ACHN (cell line): ENCODE measurements at regions not wholly inside any gene's neighbourhood (a gene's known extent, or its start where the extent isn't known, plus 50 kb on each side); places are given as distances from the start of the nearest gene placed in this dataset.

Experiments used
- DNase-seq: peaks from one replicate; pipeline ENCODE4 v3.0.0-alpha.2; 2015
- in situ Hi-C: cut with HindIII; loops from 2 replicates; pipeline ENCODE4 v1.10.0; 2017; ENCODE audit warnings: low sequenced_read_pairs, low pct_ligation_motif_present, low pct_unique_long_range_greater_than_20kb

DNA sequence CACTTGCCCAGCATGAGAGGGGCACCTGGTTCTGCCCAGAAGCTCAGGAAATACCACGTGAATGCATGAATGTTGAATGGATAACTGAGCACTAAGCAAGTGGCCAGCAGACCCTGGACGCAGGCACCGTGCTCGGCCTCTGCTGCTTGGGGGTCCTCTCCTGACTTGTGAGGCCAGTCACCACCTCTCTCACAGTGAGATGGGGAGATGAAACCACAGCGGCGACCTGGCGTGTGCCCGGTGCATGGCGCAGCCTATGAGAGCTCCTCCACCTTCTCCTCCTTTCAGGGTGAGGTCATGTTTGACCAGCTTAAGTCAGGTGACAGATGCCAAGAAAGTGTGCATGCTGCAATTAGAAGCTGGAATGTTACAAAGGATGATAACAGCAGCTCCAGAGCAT, 75.5 kb downstream of the HMX1 start:
- no peak for DNase-seq
- in situ Hi-C loops, result no loop called here

DNA sequence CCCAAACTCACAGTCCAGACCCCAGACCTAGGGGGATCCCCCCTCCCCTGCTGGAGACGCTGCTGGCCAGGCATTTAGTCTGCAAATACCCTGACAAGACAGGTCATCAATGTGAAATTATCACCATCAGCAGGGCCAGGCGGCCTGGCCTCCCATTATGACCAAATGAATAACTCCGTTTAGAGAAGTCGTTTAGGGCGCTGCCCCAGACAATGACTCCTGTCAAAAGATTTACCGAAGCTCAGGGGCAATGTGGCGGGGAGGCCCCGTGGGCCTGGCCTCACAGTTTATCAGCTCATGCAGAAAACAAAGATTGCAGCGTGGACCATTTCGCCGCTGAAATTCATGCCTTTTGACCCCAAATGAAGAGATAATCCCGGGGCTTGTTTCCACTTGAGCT, 76.5 kb downstream of the HMX1 start:
- in situ Hi-C loops, result no loop called here
- no peak for DNase-seq

DNA sequence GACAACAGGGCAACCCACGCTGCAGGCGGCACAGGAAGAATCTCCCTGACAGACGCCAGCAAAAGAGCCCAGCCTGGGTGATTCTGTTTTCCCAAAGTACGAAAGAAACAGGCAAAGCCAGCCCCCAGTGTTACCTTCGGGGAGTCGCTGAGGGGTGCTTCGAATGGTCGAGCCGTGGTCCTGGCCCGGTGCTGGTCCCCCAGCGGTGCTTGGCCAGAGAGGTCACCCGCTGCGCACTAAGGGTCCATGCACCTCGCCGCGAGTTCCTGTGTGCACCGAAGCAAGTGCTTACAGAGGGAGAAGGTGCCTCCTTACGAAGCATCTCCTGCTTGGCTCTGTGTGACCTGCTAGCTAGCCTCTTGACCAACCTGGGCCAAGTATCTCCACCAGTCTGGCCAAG, 77.1 kb downstream of the HMX1 start:
- in situ Hi-C loops, result no loop called here
- DNase-seq, result no peak

DNA sequence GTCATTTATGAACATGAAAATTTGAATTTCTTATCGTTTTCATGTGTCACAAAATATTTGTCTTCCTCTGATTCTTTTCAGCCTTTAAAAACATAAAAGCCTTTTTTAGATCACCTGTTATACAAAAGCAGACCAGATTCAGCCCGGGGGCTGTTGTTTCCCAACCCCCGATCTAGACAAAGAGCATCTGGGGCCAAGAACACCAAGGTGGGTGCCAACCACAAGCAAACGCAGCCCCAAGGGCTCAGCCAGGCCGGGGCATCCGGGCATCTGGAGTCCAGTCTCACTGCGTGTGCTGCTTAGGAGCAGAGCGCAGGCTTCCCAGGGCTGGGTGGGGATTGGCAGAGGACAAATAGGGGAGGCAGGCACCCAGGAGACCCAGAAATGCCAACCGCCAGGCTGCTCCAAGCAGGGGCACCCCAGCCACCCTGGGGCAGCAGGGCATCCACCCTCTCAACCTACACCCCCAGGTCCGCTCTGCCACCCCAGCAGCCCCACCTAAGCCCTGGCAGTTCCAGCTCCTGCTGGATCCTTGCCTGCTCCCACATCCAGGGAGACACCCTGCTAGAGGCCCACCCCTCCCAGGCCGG, 78.0 kb downstream of the HMX1 start:
- DNase-seq, result no peak
- in situ Hi-C loops, result no loop called here

DNA sequence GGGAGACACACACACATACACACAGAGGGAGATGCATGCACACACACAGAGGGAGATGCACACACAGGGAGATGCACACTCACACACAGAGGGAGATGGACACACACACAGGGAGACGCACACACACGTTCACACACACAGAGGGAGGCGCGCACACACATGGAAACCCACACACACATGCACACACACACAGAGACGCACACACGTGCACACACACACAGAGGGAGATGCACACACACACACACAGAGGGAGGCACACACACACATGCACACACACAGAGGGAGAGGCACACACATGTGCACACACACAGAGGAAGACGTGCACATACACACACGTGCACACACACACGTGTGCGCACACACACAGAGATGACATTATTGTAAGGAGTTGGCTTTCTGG, 79.1 kb downstream of the HMX1 start:
- no peak for DNase-seq
- in situ Hi-C loops, result no loop called here

DNA sequence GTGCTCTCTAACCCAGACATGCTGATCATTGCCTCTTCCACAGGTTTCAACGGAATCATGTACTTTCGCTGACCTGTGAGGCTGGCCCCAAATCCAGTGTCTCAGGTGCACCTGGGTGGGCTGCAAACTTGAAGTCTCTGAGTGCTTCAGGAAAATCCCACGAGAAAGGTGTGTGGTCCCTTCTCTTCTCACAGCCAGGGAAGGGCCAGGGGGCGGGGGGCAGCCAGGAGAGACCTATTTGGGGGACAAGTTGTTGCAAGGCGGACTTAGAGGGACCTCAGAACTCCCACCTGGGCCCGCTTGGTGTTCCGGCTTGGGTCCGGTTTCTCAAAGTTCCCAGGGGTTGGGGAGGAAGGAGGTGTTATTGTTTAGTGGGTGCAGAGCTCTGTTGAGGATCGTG, 80.0 kb downstream of the HMX1 start:
- no peak for DNase-seq
- in situ Hi-C loops, result no loop called here

DNA sequence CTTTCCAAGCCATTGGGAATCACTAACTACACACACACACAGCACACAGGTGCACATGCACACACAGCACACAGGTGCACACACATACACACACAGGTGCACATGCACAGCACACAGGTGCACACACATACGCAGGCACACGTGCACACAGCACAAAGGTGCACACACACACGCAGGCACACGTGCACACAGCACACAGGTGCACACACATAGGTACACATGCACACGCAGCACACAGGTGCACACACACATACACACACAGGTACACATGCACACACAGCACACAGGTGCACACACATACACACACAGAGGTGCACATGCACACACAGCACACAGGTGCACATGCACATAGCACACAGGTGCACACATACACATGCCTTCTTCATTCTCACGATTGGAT, 80.9 kb downstream of the HMX1 start:
- in situ Hi-C loops, result no loop called here
- no peak for DNase-seq

DNA sequence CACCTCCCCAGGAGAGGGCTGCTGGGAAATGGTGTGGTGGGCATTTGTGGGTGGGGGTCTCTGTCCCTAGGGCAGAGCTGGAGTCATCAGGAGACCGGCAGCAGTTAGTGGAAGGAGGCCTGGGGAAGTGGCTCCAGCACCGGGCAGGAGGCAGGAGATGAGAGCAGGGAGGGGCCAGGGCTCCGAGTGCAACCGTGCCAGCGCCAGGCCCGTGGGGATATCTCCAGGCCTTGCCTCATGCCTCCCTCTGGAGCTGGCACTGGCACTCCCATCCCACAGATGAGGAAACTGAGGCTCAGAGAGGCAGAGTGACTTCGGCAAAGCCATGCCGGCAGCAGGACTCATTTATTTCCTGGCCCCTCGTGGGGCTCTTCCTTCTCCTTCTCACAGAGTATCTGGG, 83.5 kb downstream of the HMX1 start:
- DNase-seq, result no peak
- in situ Hi-C loops, result no loop called here

DNA sequence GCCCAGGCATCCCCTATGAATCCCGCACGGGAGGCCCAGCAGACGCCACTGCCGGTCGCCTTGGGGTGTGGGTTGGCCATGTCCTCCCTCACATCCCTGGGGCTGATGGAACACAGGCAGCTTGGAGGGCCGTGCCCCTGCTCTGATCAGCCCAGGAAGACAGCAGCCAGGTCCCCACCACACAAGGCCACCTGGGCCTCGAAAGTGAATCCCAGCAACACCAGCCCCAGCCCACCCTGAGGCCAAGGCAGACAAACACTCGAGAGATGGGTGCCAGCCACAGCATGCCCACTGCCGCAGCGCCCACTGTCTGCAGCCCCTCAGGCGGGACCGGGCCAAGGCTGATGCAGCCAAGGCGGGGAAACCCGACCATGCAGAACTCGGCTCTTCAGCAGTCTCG, 85.5 kb downstream of the HMX1 start:
- in situ Hi-C loops, result no loop called here
- no peak for DNase-seq

DNA sequence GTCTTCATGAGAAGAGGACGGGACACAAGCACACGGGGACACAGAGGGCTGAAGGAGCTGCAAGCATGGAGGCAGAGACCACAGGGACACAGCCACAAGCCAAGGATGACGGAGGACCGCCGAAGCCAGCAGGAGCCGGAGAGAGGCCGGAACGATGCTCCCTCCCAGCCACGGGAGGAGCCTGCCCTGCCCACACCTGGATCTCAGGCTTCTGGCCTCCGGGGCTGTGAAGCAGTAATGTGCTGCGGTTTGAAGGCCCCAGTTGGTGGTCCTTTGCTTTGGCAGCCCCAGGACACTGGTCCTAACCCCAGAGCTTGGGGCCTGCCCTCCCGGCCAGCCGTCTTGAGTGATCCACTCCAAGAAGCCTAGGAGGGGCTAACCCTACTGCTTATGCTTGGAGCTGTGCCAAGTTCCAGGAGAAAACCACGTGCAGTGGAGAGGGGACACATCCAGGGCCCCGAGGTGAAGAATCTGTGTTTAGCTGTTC, 85.9 kb downstream of the HMX1 start:
- no peak for DNase-seq
- in situ Hi-C loops, result no loop called here

DNA sequence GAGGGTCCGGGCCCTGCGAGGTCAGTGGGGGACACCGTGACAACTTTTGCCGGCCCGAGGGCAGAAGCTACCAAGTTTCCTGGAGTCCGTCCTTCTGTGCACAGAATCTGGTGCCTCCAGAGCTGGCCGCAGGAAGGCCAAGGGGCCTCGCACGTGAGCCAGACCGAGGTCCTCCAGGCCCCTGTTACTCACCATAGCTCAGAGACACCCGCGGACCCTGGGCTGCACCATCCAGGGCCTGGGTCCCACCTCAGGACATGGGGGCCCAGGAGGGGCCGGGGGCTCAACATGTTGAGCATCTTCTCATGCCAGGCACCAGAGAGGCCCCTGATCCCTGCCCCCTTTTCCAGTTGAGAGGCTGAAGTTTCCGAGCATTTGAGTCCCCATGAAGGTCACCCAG, 87.9 kb downstream of the HMX1 start:
- DNase-seq, result no peak
- in situ Hi-C loops, result no loop called here

DNA sequence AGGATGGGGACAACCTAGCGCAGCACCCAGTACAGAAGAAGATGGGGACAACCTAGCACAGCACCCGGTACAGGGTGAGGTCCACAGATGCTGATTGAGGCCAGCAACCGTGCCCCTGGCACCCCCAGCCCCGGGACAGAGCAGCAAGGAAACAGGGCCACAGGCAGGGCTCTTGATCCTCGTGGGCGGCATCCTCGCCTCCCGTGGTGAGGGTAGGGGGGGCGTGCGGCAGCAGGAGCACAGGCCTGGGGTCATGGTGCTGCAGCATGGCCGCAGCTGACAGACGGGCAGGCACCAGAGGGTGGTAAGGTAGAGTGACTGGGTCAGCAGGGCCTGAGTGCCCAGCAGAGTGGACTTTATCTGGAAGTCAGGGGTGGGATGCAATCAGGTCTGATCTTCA, 89.5 kb downstream of the HMX1 start:
- no peak for DNase-seq
- in situ Hi-C loops, result no loop called here

DNA sequence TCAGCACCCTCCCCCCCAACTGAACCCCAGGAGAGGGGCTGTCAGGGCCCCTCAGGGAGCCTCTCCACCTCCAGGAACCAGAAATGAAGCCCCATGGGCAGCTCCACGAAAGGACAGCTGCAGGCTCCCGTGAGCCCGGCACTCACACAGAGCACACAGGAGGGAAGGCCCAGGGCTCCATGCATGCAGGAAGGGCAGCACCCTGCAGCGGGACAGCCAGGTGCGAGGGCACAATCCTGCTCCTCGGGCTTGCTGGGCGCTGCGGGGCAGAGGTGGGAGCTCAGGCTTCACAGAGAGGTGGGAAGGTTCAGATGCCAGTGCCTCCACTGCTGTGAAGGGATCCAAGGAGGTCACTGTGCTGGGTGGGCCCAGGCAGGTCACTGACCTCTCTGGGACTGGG, 90.0 kb downstream of the HMX1 start:
- DNase-seq, result no peak
- in situ Hi-C loops, result no loop called here

DNA sequence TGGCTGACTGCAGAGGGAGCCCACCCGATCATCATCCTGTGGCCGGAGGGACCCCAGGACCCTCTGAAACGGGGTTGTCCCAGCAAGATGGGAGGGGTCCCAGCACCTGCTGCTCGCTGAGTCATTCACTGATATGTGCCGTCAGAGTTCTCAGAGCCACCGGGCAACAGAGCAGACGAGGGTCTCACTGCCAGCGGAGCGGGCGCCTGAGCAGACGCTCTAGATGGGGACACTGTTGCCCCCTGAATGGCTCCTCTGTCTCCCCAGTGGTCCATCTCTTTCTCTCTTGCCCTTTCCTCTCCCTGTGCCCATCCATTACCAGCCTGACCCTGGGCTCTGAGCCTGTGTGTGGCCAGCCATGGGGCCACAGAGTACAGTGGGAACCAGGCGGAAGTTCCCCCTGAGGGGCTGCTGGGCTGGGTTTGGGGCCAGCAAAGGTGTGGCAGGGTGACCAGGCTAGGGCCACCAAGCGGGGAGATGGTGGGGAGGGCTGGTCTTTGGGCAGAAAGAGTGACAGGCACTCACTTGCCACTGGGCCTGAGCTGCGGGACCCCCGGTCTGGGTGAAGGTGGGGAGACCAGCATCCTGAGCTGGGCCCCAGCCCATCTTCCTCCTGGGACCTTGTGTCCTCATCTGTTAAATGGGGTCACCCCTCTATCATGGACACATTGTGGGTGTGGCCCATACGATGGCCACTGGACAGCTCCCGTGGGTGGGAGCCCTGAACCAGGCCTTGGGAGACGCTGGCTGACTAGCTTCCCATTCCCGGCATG, 90.9 kb downstream of the HMX1 start:
- in situ Hi-C loops, result no loop called here

DNA sequence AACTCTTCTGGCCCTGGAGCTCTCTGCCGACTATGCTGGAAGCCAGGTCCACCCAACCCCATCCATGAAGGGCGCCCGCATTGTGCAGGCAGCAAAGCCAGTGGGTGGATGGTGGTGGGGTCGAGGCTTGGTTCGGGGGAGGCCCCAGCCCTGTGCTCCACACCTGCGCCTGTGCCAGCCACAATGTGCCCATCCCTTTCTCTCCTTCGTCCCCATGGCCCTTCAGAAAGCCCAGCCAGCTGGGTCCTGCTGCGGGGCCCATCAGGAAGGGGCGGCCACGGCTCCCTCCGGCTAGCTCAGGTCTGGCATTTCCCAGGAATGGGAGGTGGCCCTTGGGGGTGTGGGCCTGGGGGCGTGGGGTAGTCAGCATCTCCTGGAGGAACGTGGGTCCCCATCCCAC, 91.6 kb downstream of the HMX1 start:
- in situ Hi-C loops, result no loop called here
- DNase-seq, result no peak

More for the DNA sequence above, 90.9 kb downstream of the HMX1 start:
- no peak for DNase-seq

DNA sequence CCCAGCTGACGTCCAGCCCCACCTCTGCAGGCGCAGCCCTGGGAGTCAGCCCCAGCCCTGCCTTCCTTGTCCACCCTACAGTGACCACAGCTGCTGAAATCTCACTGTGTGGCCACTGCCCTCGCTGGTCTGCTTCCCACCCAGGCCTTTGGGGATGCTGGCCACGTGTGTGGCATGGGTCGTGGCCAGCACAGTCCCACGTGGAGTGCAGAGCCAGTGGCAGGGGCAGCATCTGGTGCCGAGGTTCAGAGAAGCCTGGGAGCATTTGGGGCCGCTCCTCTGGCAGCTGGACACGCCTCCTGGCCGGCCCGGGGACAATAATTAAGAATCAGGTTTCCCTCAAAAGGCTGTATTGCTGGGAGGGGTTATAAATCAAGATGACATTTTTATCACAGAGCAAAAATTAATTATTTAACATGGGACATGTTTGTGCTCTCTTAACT, 92.1 kb downstream of the HMX1 start:
- DNase-seq, result no peak
- in situ Hi-C loops, result no loop called here

DNA sequence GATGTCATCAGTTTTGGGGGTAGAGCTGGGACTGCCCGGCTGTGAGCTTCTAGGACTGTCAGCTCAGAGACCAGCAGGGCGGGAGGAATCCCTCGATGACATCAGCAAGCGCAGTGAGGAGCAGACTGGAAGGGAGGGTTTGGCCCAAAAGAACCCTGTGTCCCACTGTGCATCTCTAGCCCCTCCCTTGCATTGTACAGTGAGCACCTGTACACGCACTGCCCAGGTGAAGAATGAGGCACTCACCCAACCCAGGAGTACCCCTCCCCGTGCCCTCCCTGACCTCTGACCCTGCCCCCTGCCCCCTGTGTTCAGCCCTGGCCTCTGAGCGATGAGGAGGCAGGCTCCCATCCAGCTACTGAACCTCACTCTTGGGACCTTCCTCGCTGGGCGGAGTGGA, 92.9 kb downstream of the HMX1 start:
- in situ Hi-C loops, result no loop called here
- DNase-seq, result no peak

DNA sequence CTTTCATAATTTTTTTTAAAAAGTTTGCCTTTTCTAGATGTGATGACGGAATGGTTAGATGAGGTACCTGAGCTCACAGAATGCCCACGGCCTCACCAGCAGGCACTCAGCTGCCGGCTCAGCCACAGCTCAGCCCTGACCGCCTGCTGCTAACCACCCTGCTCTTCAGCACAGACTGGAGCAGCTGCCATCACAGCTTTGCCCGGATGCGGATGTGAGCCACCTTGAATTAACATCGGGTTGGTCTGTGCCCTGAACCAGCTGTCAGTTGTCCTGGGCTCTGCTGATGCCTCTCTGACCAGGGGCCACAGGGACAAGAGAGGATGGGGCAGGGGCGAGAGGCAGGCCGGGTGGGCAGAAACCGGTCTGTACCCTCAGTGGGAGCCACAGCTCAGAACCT, 93.3 kb downstream of the HMX1 start:
- in situ Hi-C loops, result no loop called here
- no peak for DNase-seq

DNA sequence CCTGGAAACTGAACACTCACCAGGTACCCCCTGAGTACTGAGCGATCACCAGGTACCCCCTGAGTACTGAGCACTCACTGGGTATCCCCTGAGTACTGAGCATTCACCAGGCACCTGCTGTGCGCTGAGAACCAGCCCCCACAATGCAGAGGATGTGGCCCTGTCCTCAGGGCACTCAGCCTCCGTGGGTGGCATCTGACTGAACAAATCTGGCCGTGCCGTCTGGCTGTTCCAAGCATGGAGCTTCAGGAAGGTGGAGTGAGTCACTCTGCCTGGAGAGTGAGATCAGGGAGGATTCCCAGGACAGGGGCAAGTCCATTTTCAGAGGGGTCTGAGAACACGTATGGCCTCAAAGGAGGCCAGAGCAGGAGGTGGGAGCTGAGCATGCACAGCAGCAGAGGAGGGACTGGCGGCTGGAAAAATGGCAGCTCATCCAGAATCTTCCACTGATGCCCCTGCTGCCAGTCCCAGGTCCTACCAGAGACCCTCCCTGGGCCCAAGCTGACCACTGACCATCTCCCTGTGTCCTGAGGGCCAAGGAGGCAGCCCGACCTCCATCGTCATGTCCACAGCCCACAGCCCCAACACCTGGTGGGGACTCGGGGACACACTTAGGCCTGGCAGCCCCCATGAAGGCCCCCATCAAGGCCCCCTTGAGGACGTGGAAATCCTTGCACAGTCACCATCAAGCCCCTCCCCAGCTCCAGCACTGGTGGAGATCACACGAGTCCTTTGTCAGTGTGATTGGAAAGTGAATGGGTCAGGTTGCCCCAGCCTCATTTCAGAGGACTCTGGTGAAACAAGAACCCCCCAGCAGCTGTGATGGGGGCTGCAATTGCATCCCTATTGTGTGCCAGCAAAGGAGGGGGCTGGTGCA, 94.1 kb downstream of the HMX1 start:
- DNase-seq, result no peak
- in situ Hi-C loops, result no loop called here
